ENCODE measurements at regions not wholly inside any gene's neighbourhood (a gene's known extent, or its start where the extent isn't known, plus 50 kb on each side); places are given as distances from the start of the nearest gene placed in this dataset.

DNA sequence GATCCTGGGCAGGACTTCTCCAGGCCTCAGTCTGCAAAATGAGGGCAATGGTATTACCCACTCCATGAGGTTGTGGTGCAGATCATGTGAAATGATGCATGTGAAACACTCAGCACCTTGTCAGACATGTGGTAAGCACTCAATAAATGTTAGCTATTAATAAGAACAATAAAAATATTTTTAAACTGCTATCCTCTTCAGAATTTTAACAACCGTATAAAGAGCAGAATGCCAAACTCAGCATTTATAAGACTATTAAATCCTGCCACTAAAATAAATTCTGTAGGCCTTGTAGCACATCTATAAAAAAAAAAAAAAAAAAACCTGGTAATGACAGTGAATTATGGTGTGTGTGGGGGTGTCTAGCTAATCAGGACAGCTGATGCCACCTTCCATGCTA is 213.9 kb upstream of the UMPS start:
- no peak overlapping the region for H3K4me3 ChIP-seq (ENCODE audit: low read length)
- no peak for DNase-seq

DNA sequence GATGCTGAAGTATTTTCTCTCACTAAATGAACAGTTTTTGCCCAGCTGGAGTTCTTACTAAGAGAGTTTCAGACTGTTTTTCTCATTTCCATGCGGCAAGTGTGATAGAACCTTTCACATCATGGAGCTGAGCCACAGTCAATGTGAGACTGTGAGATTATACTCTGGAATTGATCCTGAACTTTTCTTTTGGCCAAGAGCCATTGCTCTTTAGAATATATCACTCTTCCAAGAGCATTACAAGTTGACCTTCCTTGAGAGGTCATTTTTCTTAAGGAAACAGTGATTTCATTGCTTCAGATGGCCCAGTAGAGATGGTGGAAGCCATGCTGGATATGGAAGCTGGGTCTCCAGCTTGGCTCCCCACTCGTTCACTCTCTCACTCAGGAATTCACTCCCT is 212.9 kb upstream of the UMPS start:
- Histone ChIP-seq H3K9me2 (replicated peaks; ENCODE audit: insufficient read depth, low read length) (no peaks in the 10 kb centered on the region), H3K4me2 (ENCODE audit: low read depth, low read length, poor library complexity, severe bottlenecking) (no peak overlapping the region), H3K79me2 (ENCODE audit: low read length) (no peaks in the 10 kb centered on the region), H3K27me3 (ENCODE audit: low read length) (no peaks in the 10 kb centered on the region), H3K9me3 (ENCODE audit: low read length) (no peaks in the 10 kb centered on the region), H3K4me1 (ENCODE audit: low read length) (no peaks in the 10 kb centered on the region), H3K27ac (ENCODE audit: low read length) (no peak overlapping the region), H4K20me1 (ENCODE audit: insufficient read depth, low read depth, low read length) (no peaks in the 10 kb centered on the region), H3K9ac (ENCODE audit: low read length) (no peak overlapping the region), H3K36me3 (ENCODE audit: insufficient read depth, low read length) (no peaks in the 10 kb centered on the region), H2AFZ (ENCODE audit: low read length) (no peak overlapping the region), H3K4me3 (ENCODE audit: low read length) (no peak overlapping the region)
- DNase-seq = no peak

More for the DNA sequence above, 213.9 kb upstream of the UMPS start:
- Histone ChIP-seq H3K36me3 (ENCODE audit: insufficient read depth, low read length) (no peaks in the 10 kb centered on the region), H3K9ac (ENCODE audit: low read length) (no peak overlapping the region), H3K79me2 (ENCODE audit: low read length) (no peaks in the 10 kb centered on the region), H3K27me3 (ENCODE audit: low read length) (no peaks in the 10 kb centered on the region), H4K20me1 (ENCODE audit: insufficient read depth, low read depth, low read length) (no peaks in the 10 kb centered on the region), H3K9me2 (replicated peaks; ENCODE audit: insufficient read depth, low read length) (no peaks in the 10 kb centered on the region), H3K9me3 (ENCODE audit: low read length) (no peaks in the 10 kb centered on the region), H2AFZ (ENCODE audit: low read length) (no peak overlapping the region), H3K4me2 (ENCODE audit: low read depth, low read length, poor library complexity, severe bottlenecking) (no peak overlapping the region), H3K4me1 (ENCODE audit: low read length) (no peaks in the 10 kb centered on the region), H3K27ac (ENCODE audit: low read length) (no peak overlapping the region)

DNA sequence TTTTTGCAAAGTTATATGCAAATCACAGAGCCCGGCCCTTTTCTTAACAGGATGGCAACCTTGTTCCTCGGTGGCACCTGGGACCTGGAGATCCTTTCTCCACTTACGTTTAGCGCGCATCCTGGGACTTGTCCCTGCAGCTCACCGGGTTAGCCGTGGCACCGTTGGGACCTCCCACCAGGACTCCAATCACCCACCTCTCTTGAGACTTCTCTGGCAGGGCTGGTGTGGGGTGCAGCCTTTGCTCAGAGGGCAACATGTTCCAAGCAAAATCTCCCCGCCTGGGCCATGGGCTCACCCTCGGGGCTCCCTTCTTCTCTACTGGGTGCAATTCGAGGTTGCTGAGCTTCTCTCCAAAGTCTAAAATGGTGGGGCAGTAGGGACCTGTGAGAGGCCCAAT is 211.9 kb upstream of the UMPS start:
- H4K20me1 ChIP-seq (ENCODE audit: insufficient read depth, low read depth, low read length) = no peaks in the 10 kb centered on the region
- H3K27me3 ChIP-seq (ENCODE audit: low read length) = no peaks in the 10 kb centered on the region
- no peaks in the 10 kb centered on the region for H3K79me2 ChIP-seq (ENCODE audit: low read length)
- no peak overlapping the region for H3K4me2 ChIP-seq (ENCODE audit: low read depth, low read length, poor library complexity, severe bottlenecking)
- H3K9ac ChIP-seq (ENCODE audit: low read length) = no peak overlapping the region
- no peaks in the 10 kb centered on the region for H3K9me3 ChIP-seq (ENCODE audit: low read length)
- no peak for DNase-seq
- no peak overlapping the region for H3K4me3 ChIP-seq (ENCODE audit: low read length)
- no peak overlapping the region for H3K27ac ChIP-seq (ENCODE audit: low read length)
- H3K36me3 ChIP-seq (ENCODE audit: insufficient read depth, low read length) = no peaks in the 10 kb centered on the region
- H2AFZ ChIP-seq (ENCODE audit: low read length) = no peak overlapping the region
- H3K4me1 ChIP-seq (ENCODE audit: low read length) = no peaks in the 10 kb centered on the region
- no peaks in the 10 kb centered on the region for H3K9me2 ChIP-seq (replicated peaks; ENCODE audit: insufficient read depth, low read length)

DNA sequence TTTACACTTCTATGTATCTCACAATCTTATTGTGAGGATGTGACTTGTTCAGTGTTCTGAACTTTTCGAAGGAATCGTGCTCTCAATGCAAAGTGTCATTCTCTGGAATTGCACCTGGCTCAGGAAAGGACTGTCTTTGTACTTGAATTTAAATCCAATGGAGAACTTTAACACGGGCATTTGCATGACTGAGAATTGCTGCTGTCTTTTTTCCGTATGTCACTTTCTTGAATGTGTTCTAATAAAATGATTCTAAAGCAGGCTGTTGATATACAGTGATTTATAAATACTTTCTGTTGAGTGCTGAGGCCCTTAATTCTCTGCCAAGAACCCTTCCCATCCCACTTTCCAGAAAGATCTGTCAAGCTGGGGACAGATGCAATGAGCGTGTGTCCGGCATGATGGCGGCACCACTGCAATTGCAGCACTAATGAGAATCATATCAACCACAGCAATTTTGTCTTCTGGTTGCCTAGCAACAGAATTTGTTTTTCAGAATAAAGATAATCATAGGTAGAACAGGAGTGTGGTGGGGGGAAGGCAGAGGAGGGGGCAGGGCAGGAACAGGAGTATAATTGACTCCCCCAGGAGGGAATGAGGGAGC is 210.6 kb upstream of the UMPS start:
- Histone ChIP-seq H4K20me1 (ENCODE audit: insufficient read depth, low read depth, low read length) (no peaks in the 10 kb centered on the region), H3K9ac (ENCODE audit: low read length) (no peak overlapping the region), H2AFZ (ENCODE audit: low read length) (no peak overlapping the region), H3K9me3 (ENCODE audit: low read length) (no peaks in the 10 kb centered on the region), H3K4me2 (ENCODE audit: low read depth, low read length, poor library complexity, severe bottlenecking) (no peak overlapping the region), H3K79me2 (ENCODE audit: low read length) (no peaks in the 10 kb centered on the region), H3K9me2 (replicated peaks; ENCODE audit: insufficient read depth, low read length) (no peaks in the 10 kb centered on the region), H3K27me3 (ENCODE audit: low read length) (no peaks in the 10 kb centered on the region), H3K36me3 (ENCODE audit: insufficient read depth, low read length) (no peaks in the 10 kb centered on the region), H3K4me3 (ENCODE audit: low read length) (no peak overlapping the region), H3K27ac (ENCODE audit: low read length) (no peak overlapping the region), H3K4me1 (ENCODE audit: low read length) (no peaks in the 10 kb centered on the region)
- DNase-seq = no peak

DNA sequence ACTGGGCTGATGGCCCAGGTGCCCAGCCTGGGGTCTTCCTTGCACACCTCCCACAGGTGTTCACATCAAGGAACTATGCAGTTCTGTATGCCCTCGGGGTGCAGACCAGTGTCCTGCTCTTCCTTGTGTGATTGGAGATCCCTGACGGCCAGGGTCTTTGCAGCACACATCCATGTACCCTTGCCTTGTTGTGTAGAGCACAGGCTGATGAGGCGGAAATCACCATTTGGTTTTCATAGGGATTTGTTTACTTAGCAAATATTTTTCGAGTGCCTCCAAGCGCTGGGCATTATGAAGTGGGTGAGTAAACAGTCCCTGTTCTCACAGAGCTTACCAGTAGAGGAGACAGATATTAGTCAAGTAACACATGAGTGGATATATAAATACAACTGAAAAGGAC is 209.3 kb upstream of the UMPS start:
- Histone ChIP-seq H3K4me3 (ENCODE audit: low read length) (no peak overlapping the region), H3K4me2 (ENCODE audit: low read depth, low read length, poor library complexity, severe bottlenecking) (no peak overlapping the region), H3K79me2 (ENCODE audit: low read length) (no peaks in the 10 kb centered on the region)

DNA sequence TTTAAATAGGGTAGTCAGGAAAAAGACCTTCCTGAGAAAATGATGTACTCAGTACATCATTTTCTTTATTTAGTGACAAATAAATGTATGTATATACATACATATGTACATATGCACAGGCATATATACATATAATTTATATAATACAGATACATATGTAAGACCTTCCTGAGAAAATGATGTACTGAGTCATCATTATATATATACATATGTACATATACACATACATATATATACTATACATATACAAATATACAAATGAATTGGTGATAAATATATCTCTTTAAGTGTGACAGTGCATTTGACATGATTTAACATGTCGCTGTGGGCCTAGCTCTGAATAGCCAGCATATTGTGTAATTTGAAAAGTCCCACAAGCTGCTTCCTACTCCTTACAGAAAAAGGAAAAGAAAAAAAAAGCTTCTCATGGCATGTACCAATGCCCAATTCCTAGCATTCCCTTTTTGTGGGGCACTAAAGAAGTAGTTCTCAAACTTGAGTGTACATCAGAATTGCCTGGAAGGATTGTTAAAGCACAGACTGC is 208.1 kb upstream of the UMPS start:
- H3K27me3 ChIP-seq (ENCODE audit: low read length) = no peaks in the 10 kb centered on the region
- no peak overlapping the region for H3K4me2 ChIP-seq (ENCODE audit: low read depth, low read length, poor library complexity, severe bottlenecking)
- H3K4me3 ChIP-seq (ENCODE audit: low read length) = no peak overlapping the region
- no peaks in the 10 kb centered on the region for H3K36me3 ChIP-seq (ENCODE audit: insufficient read depth, low read length)
- H3K4me1 ChIP-seq (ENCODE audit: low read length) = no peaks in the 10 kb centered on the region
- 0 out of 2 replicates have a peak, but pooled peaks cover 9% of the 10 kb centered on the region for H3K9me3 ChIP-seq (ENCODE audit: low read length)
- no peak overlapping the region for H3K9ac ChIP-seq (ENCODE audit: low read length)
- no peaks in the 10 kb centered on the region for H4K20me1 ChIP-seq (ENCODE audit: insufficient read depth, low read depth, low read length)
- no peaks in the 10 kb centered on the region for H3K79me2 ChIP-seq (ENCODE audit: low read length)
- H2AFZ ChIP-seq (ENCODE audit: low read length) = no peak overlapping the region
- no peaks in the 10 kb centered on the region for H3K9me2 ChIP-seq (replicated peaks; ENCODE audit: insufficient read depth, low read length)
- no peak overlapping the region for H3K27ac ChIP-seq (ENCODE audit: low read length)
- DNase-seq = no peak

More for the DNA sequence above, 209.3 kb upstream of the UMPS start:
- no peak for DNase-seq
- Histone ChIP-seq H3K36me3 (ENCODE audit: insufficient read depth, low read length) (no peaks in the 10 kb centered on the region), H3K4me1 (ENCODE audit: low read length) (no peaks in the 10 kb centered on the region), H3K9ac (ENCODE audit: low read length) (no peak overlapping the region), H3K9me2 (replicated peaks; ENCODE audit: insufficient read depth, low read length) (no peaks in the 10 kb centered on the region), H3K27ac (ENCODE audit: low read length) (no peak overlapping the region), H3K9me3 (ENCODE audit: low read length) (0 out of 2 replicates have a peak, but pooled peaks cover 9% of the 10 kb centered on the region), H4K20me1 (ENCODE audit: insufficient read depth, low read depth, low read length) (no peaks in the 10 kb centered on the region), H3K27me3 (ENCODE audit: low read length) (no peaks in the 10 kb centered on the region), H2AFZ (ENCODE audit: low read length) (no peak overlapping the region)

DNA sequence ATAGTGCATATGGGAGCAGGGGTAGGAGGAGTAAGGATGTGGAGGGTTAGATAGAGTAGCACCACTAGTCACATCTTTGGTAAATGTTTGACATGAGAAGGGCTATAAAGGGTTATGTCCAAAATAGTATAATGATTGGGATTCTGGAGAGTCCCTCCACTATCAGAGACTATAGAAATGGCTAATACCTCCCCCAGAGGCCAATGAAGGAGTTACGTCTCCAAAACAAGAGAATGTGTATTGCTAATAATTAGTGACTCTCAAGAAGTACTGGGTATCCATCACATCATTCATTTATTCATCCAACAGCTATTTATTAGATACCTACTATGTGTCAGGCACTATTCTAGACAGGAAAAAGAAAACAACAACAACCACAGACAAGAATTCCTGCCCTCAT is 203.7 kb upstream of the UMPS start:
- H3K9me2 ChIP-seq (replicated peaks; ENCODE audit: insufficient read depth, low read length) = no peaks in the 10 kb centered on the region
- no peaks in the 10 kb centered on the region for H3K4me1 ChIP-seq (ENCODE audit: low read length)
- H3K9me3 ChIP-seq (ENCODE audit: low read length) = 0 out of 2 replicates have a peak, but pooled peaks cover 9% of the 10 kb centered on the region
- H3K36me3 ChIP-seq (ENCODE audit: insufficient read depth, low read length) = no peaks in the 10 kb centered on the region
- no peak for DNase-seq
- no peaks in the 10 kb centered on the region for H3K79me2 ChIP-seq (ENCODE audit: low read length)
- no peak overlapping the region for H3K4me2 ChIP-seq (ENCODE audit: low read depth, low read length, poor library complexity, severe bottlenecking)
- H3K27me3 ChIP-seq (ENCODE audit: low read length) = no peaks in the 10 kb centered on the region
- no peak overlapping the region for H3K9ac ChIP-seq (ENCODE audit: low read length)
- H3K4me3 ChIP-seq (ENCODE audit: low read length) = no peak overlapping the region
- no peak overlapping the region for H2AFZ ChIP-seq (ENCODE audit: low read length)
- no peaks in the 10 kb centered on the region for H4K20me1 ChIP-seq (ENCODE audit: insufficient read depth, low read depth, low read length)
- H3K27ac ChIP-seq (ENCODE audit: low read length) = no peak overlapping the region

DNA sequence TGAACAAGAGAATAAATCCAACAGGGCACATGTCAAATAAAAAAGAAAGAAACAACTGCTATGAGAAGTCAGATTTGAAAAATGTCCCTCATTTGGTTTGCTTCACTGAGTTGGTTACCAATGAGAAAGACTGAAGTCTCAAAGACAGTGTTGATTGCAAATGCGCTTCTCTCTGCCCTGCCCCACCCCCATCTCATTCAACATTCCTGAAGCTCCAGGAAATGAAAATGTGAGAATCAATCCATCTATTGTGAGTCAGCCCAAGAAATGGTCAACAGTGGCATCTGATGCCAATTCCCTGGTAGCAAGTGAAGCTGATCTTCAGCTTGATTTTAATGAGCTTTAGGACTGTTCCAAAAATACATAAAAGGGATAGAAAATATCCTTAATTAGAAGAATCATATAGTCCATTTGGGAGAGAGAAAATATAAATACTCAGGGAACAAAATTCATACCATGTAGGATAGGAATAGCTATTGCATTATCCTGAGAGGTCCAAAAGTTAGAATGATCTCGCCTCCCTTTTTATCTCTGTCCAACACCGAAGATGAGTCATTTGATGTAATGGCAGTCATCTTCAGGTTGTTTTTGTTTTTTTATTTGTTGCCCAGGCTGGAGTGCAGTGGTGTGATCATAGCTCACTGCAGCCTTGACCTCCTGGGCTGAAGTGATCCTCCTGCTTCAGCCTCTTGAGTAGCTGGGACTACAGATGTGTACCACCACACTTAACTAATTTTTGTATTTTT is 200.3 kb upstream of the UMPS start:
- Histone ChIP-seq H3K4me3 (ENCODE audit: low read length) (no peak overlapping the region), H3K4me1 (ENCODE audit: low read length) (no peaks in the 10 kb centered on the region), H3K9ac (ENCODE audit: low read length) (no peak overlapping the region), H3K9me3 (ENCODE audit: low read length) (0 out of 2 replicates have a peak, but pooled peaks cover 7% of the 10 kb centered on the region), H2AFZ (ENCODE audit: low read length) (no peak overlapping the region), H3K27ac (ENCODE audit: low read length) (no peak overlapping the region), H3K9me2 (replicated peaks; ENCODE audit: insufficient read depth, low read length) (no peaks in the 10 kb centered on the region), H3K4me2 (ENCODE audit: low read depth, low read length, poor library complexity, severe bottlenecking) (no peak overlapping the region), H3K79me2 (ENCODE audit: low read length) (no peaks in the 10 kb centered on the region), H3K27me3 (ENCODE audit: low read length) (no peaks in the 10 kb centered on the region), H3K36me3 (ENCODE audit: insufficient read depth, low read length) (no peaks in the 10 kb centered on the region), H4K20me1 (ENCODE audit: insufficient read depth, low read depth, low read length) (no peaks in the 10 kb centered on the region)
- no peak for DNase-seq

Data from Karpas-422 (cell line).